Renal cortical epithelial cell (primary cell): ENCODE measurements at regions not wholly inside any gene's neighbourhood (a gene's known extent, or its start where the extent isn't known, plus 50 kb on each side); places are given as distances from the start of the nearest gene placed in this dataset.
A peak's percentile ranks its signal among the peaks of the same experiment; 100 is the strongest.

Experiments used
- DNase-seq: peaks from one replicate; pipeline ENCODE4 v3.0.0-alpha.2; 2011; ENCODE audit warnings: low read depth

GRCh38 chr15:95375281-95375680 lies 955.2 kb upstream of the NR2F2 start:
- no peak for DNase-seq

GRCh38 chr15:95377258-95377852 lies 953.1 kb upstream of the NR2F2 start:
- DNase-seq: no peak

GRCh38 chr15:95394186-95395067 lies 936.1 kb upstream of the NR2F2 start:
- no peak for DNase-seq

- DNase-seq: no peak
Measured at GRCh38 chr15:95400428-95400827, 930.1 kb upstream of the NR2F2 start.

GRCh38 chr15:95401587-95401986 lies 928.9 kb upstream of the NR2F2 start:
- DNase-seq: no peak

GRCh38 chr15:95405447-95405846 lies 925.1 kb upstream of the NR2F2 start:
- DNase-seq: peak; percentile 26

GRCh38 chr15:95407534-95407933 lies 923.0 kb upstream of the NR2F2 start:
- DNase-seq: no peak

GRCh38 chr15:95409211-95409610 lies 921.3 kb upstream of the NR2F2 start:
- DNase-seq: no peak

- peak; percentile 33 for DNase-seq
Measured at GRCh38 chr15:95409626-95410310, 920.7 kb upstream of the NR2F2 start.

- DNase-seq: peak; percentile 4
Measured at GRCh38 chr15:95410757-95411156, 919.7 kb upstream of the NR2F2 start.

GRCh38 chr15:95416576-95416975 lies 913.9 kb upstream of the NR2F2 start:
- DNase-seq: no peak

GRCh38 chr15:95417761-95418160 lies 912.7 kb upstream of the NR2F2 start:
- DNase-seq: no peak

- DNase-seq: no peak
Measured at GRCh38 chr15:95422255-95422654, 908.2 kb upstream of the NR2F2 start.

GRCh38 chr15:95425859-95426258 lies 904.6 kb upstream of the NR2F2 start:
- DNase-seq: no peak

GRCh38 chr15:95429345-95429744 lies 901.2 kb upstream of the NR2F2 start:
- no peak for DNase-seq

- no peak for DNase-seq
Measured at GRCh38 chr15:95431518-95431917, 899.0 kb upstream of the NR2F2 start.

GRCh38 chr15:95432878-95433405 lies 897.6 kb upstream of the NR2F2 start:
- DNase-seq: no peak

- no peak for DNase-seq
Measured at GRCh38 chr15:95439922-95440376, 890.6 kb upstream of the NR2F2 start.

- no peak for DNase-seq
Measured at GRCh38 chr15:95440712-95441111, 889.8 kb upstream of the NR2F2 start.

GRCh38 chr15:95442107-95442719 lies 888.3 kb upstream of the NR2F2 start:
- no peak for DNase-seq

GRCh38 chr15:95444860-95445259 lies 885.6 kb upstream of the NR2F2 start:
- no peak for DNase-seq

GRCh38 chr15:95446854-95447253 lies 883.6 kb upstream of the NR2F2 start:
- DNase-seq: no peak
